ENCODE measurements at regions not wholly inside any gene's neighbourhood (a gene's known extent, or its start where the extent isn't known, plus 50 kb on each side); places are given as distances from the start of the nearest gene placed in this dataset.
"Not testable (repeated sequence)": the region's sequence is repeated elsewhere in the genome, so short reads cannot be mapped to it uniquely, and the experiment has no call there.

- H3K9me3 ChIP-seq; H3K4me1 ChIP-seq; H3K36me3 ChIP-seq (ENCODE audit: low read depth, missing control alignments); H3K27me3 ChIP-seq; H3K27ac ChIP-seq; H3K4me3 ChIP-seq; DNase-seq; intact Hi-C loops (cut with DNase I; ENCODE audit: low total_unique reads): not testable (repeated sequence)
- WGBS, 2 donors = 67% methylated on average over 1 of the region's 1 CpG; no CpG with 5 or more reads in 1 of the 2 donors
These were observed 159.9 kb downstream of the POTEH start for GRCh38 chr22:15849772-15850171.

GRCh38 chr22:15853716-15854373 is 164.0 kb downstream of the POTEH start:
- H3K27ac ChIP-seq; H3K9me3 ChIP-seq; DNase-seq; H3K4me3 ChIP-seq; H3K27me3 ChIP-seq; intact Hi-C loops (cut with DNase I; ENCODE audit: low total_unique reads); H3K4me1 ChIP-seq; H3K36me3 ChIP-seq (ENCODE audit: low read depth, missing control alignments): not testable (repeated sequence)
- 39 to 72% methylated on average over 7 to 10 of the region's 23 CpGs for WGBS, 2 donors

GRCh38 chr22:15854421-15854820 is 164.6 kb downstream of the POTEH start:
- H3K27ac ChIP-seq; H3K27me3 ChIP-seq; H3K9me3 ChIP-seq; H3K36me3 ChIP-seq (ENCODE audit: low read depth, missing control alignments); intact Hi-C loops (cut with DNase I; ENCODE audit: low total_unique reads); DNase-seq; H3K4me1 ChIP-seq; H3K4me3 ChIP-seq: not testable (repeated sequence)
- 69% methylated on average over 7 of the region's 17 CpGs; no CpG with 5 or more reads in 1 of the 2 donors for WGBS, 2 donors

- intact Hi-C loops (cut with DNase I; ENCODE audit: low total_unique reads); H3K27ac ChIP-seq; H3K36me3 ChIP-seq (ENCODE audit: low read depth, missing control alignments); DNase-seq; H3K27me3 ChIP-seq; H3K4me3 ChIP-seq; H3K4me1 ChIP-seq; H3K9me3 ChIP-seq: not testable (repeated sequence)
- 60% methylated on average over 26 of the region's 42 CpGs; no CpG with 5 or more reads in 1 of the 2 donors for WGBS, 2 donors
These were observed 165.2 kb downstream of the POTEH start for GRCh38 chr22:15854978-15855377.

- H3K27ac ChIP-seq; intact Hi-C loops (cut with DNase I; ENCODE audit: low total_unique reads); H3K9me3 ChIP-seq; H3K4me3 ChIP-seq; H3K27me3 ChIP-seq; DNase-seq; H3K36me3 ChIP-seq (ENCODE audit: low read depth, missing control alignments); H3K4me1 ChIP-seq: not testable (repeated sequence)
- 68 to 70% methylated on average over 4 of the region's 11 CpGs for WGBS, 2 donors
These were observed 191.1 kb downstream of the POTEH start for GRCh38 chr22:15880926-15881325.

- DNase-seq; H3K4me1 ChIP-seq; H3K36me3 ChIP-seq (ENCODE audit: low read depth, missing control alignments); intact Hi-C loops (cut with DNase I; ENCODE audit: low total_unique reads); H3K27me3 ChIP-seq; H3K27ac ChIP-seq; H3K9me3 ChIP-seq; H3K4me3 ChIP-seq: not testable (repeated sequence)
- 70% methylated on average over 1 of the region's 2 CpGs; no CpG with 5 or more reads in 1 of the 2 donors for WGBS, 2 donors
These were observed 214.5 kb downstream of the POTEH start for GRCh38 chr22:15904326-15904725.

GRCh38 chr22:15911704-15912103 is 221.9 kb downstream of the POTEH start:
- H3K4me1 ChIP-seq; intact Hi-C loops (cut with DNase I; ENCODE audit: low total_unique reads); DNase-seq; H3K27ac ChIP-seq; H3K9me3 ChIP-seq; H3K36me3 ChIP-seq (ENCODE audit: low read depth, missing control alignments); H3K27me3 ChIP-seq; H3K4me3 ChIP-seq: not testable (repeated sequence)
- 74 to 83% methylated on average over 1 of the region's 1 CpG for WGBS, 2 donors

GRCh38 chr22:15919120-15919519 is 229.3 kb downstream of the POTEH start:
- WGBS, 2 donors = no CpG with 5 or more reads among the region's 2 CpGs
- DNase-seq; H3K9me3 ChIP-seq; H3K4me1 ChIP-seq; intact Hi-C loops (cut with DNase I; ENCODE audit: low total_unique reads); H3K4me3 ChIP-seq; H3K27ac ChIP-seq; H3K27me3 ChIP-seq; H3K36me3 ChIP-seq (ENCODE audit: low read depth, missing control alignments): not testable (repeated sequence)

GRCh38 chr22:15920941-15921340 is 231.1 kb downstream of the POTEH start:
- H3K27me3 ChIP-seq; H3K27ac ChIP-seq; H3K4me3 ChIP-seq; H3K4me1 ChIP-seq; intact Hi-C loops (cut with DNase I; ENCODE audit: low total_unique reads); H3K9me3 ChIP-seq; H3K36me3 ChIP-seq (ENCODE audit: low read depth, missing control alignments); DNase-seq: not testable (repeated sequence)
- WGBS, 2 donors = 68 to 86% methylated on average over 1 to 4 of the region's 4 CpGs

GRCh38 chr22:15922132-15922531 is 232.3 kb downstream of the POTEH start:
- H3K36me3 ChIP-seq (ENCODE audit: low read depth, missing control alignments); H3K4me3 ChIP-seq; H3K9me3 ChIP-seq; intact Hi-C loops (cut with DNase I; ENCODE audit: low total_unique reads); H3K27ac ChIP-seq; H3K27me3 ChIP-seq; H3K4me1 ChIP-seq; DNase-seq: not testable (repeated sequence)

GRCh38 chr22:15922666-15923065 is 232.8 kb downstream of the POTEH start:
- DNase-seq; H3K9me3 ChIP-seq; H3K4me1 ChIP-seq; H3K36me3 ChIP-seq (ENCODE audit: low read depth, missing control alignments); H3K27me3 ChIP-seq; intact Hi-C loops (cut with DNase I; ENCODE audit: low total_unique reads); H3K4me3 ChIP-seq; H3K27ac ChIP-seq: not testable (repeated sequence)
- WGBS, 2 donors = no CpG with 5 or more reads among the region's 5 CpGs

- H3K9me3 ChIP-seq; DNase-seq; H3K4me3 ChIP-seq; intact Hi-C loops (cut with DNase I; ENCODE audit: low total_unique reads); H3K36me3 ChIP-seq (ENCODE audit: low read depth, missing control alignments); H3K27me3 ChIP-seq; H3K27ac ChIP-seq; H3K4me1 ChIP-seq: not testable (repeated sequence)
- WGBS, 2 donors = 70% methylated on average over 2 of the region's 2 CpGs; no CpG with 5 or more reads in 1 of the 2 donors
These were observed 235.0 kb downstream of the POTEH start for GRCh38 chr22:15924820-15925219.

- H3K4me3 ChIP-seq; H3K9me3 ChIP-seq; H3K4me1 ChIP-seq; H3K27me3 ChIP-seq; DNase-seq; intact Hi-C loops (cut with DNase I; ENCODE audit: low total_unique reads); H3K27ac ChIP-seq; H3K36me3 ChIP-seq (ENCODE audit: low read depth, missing control alignments): not testable (repeated sequence)
- 75 to 78% methylated on average over 4 of the region's 5 CpGs for WGBS, 2 donors
These were observed 237.3 kb downstream of the POTEH start for GRCh38 chr22:15927172-15927571.
